SHP77 (cell line): ENCODE measurements at regions not wholly inside any gene's neighbourhood (a gene's known extent, or its start where the extent isn't known, plus 50 kb on each side); places are given as distances from the start of the nearest gene placed in this dataset.

ENCODE experiments used
- DNase-seq, 2 experiments: peaks; one replicate each; lab custom pipeline; 2025; lab: John Stamatoyannopoulos, UW

DNA sequence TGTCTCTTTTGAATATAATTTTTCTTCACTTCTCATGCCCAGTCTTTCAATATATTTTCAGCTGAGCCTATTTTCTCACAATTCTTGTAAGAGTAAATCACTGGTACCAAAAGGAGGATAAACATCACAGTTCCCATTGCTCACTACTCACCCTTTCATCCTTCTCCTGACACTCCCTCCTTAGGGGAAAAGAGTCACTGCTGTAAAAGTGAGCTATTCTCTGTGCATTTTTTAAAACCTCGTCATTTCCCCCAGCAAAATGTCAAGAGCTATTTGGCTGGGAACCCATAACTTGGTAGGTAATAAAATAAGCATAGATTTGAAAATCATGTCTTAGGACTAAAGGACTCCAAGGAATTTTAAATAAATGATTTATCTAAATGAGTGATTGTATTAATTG is 340.1 kb upstream of the GYPC start:
- DNase-seq = no peak

- DNase-seq = no peak
These were observed 338.0 kb upstream of the GYPC start for GRCh38 chr2:126317790-126318431.

GRCh38 chr2:126322342-126322741 is 333.6 kb upstream of the GYPC start:
- no peak for DNase-seq

- peak in 1 of 2 experiments; percentile 14 for DNase-seq
These were observed 330.8 kb upstream of the GYPC start for GRCh38 chr2:126325202-126325601.

DNA sequence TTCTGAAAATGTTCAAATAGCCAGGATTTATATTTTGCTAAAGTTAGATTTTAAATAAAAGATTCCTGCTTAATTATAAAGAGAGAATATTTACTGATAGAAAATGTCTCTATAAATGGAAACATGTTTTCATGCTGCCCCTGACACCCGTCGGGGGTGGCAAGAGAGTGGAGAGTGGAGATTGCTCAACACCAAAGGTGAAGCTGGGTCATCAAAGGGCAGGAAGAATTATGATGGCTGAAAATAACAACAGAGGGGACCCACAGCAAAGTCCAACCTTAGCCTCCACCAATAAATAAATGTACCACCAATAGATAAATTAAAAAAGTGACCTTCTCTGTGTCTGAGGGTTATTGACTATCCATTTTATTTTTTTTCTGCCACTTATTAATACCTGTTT is 326.8 kb upstream of the GYPC start:
- DNase-seq = no peak

GRCh38 chr2:126342457-126342856 is 313.5 kb upstream of the GYPC start:
- no peak for DNase-seq

DNA sequence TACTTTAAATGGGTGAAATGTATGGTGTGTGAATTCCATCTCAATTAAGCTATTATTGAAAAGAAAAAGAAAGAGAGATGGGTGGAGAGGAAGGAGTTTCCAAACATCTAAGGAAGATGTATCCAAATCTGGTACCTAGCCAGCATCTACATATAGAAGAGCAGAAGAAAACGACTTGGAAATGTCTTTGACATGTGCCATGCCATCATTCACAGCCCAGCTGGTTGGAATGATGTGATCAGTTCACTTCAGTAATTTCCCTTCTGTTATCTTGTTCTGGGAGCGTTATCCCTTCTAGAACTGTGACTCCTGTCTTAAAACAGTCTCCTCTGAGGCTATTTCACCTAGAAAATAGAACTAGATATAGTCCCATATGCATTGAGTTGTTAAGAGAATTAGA is 312.8 kb upstream of the GYPC start:
- DNase-seq = no peak

DNA sequence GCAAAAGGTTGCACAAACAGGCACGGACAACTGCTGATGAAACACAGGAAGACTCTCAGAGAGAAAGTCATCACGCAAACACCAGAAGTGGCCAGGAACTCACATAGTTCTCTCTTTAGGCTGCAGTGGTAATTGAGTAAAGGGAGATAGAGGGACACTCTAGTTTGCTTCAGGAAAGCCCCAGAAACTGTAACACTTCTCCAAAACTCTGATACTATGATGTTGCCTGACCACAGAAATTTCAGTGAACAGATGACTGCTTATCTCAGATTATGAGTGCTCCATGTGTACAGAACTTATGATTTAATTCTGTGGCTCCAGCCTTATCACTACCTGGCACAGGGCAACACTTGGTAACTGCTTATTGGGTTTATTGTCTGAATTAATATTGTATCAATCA is 311.5 kb upstream of the GYPC start:
- DNase-seq = no peak

DNA sequence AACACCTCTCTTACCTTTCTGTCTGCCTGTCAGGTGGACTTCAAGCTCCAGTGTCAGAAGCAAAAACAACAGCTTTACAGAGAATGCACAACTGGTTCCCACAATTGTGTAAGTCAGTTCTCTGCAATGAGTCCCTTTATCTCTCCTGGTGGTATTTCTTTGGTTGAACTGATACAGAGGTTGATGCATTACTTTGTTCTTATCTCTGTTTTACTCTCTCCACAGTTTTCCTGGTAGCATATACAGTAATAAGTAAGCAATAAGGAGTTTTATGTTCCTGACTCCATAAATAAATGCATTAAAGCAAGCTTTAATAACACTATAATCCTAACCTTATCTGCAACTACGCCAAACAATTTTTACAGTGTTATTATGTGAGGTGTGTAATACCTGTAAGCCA is 310.3 kb upstream of the GYPC start:
- no peak for DNase-seq

DNA sequence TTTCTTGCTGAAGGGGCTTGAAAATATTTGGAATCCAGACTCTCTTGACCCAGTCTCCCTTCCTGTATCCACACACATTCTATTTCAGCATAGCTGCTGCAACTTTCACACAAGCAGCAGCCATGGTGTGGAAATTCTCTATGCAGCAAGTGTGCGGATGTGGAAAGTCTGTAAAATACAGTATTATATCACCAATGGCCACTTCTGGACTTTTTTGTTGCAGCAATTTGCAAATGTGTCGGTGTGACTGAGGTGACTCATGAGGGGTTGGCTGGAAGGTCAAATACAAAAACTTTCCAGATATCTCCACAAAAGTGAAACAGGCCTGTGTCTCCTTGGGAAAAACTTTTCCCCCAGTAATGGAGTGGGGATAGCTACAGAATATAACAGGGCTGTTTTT is 299.3 kb upstream of the GYPC start:
- DNase-seq = no peak

DNA sequence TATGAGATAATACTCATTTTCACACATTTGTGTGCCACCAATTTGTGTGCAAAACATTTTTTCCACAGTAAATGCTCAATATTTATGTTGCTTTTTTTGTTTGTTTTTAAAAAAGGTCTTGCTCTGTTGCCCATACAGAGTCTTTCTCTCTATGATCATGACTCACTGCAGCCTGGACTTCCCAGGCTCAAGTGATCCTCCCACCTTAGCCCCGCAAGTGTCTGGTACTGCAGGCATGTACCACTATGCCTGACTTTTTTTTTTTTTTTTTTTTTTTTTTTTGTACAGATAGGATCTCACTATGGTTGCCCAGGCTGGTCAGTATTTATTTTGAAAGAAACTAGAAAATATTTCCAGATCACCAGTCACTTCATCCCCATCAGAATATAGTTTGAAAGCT is 297.8 kb upstream of the GYPC start:
- no peak for DNase-seq

- peak in 1 of 2 experiments; percentile 10 for DNase-seq
These were observed 296.5 kb upstream of the GYPC start for GRCh38 chr2:126359494-126359893.

- no peak for DNase-seq
These were observed 288.6 kb upstream of the GYPC start for GRCh38 chr2:126367361-126367760.

GRCh38 chr2:126368758-126369157 is 287.2 kb upstream of the GYPC start:
- no peak for DNase-seq

- no peak for DNase-seq
These were observed 285.8 kb upstream of the GYPC start for GRCh38 chr2:126370201-126370600.

- DNase-seq = no peak
These were observed 283.6 kb upstream of the GYPC start for GRCh38 chr2:126372406-126372805.

GRCh38 chr2:126378176-126378575 is 277.8 kb upstream of the GYPC start:
- no peak for DNase-seq

DNA sequence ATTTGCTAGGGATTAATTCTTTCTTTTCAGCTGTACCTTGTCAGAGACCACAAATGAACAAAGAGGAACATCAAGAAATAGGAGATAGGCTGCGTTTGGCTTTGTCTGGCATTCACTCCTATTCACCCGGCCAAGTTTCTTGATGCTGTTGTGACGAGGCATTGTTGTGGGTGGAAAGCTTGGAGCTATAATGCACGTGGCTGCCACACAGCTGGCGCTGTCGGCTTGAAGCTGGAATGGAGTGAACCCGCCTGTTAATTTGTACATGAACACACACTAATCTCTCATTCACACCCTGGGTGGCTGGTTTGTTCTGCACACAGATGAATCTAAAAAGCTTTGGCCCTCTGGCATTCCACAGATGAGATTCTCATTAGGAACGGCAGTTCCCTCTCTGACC is 274.9 kb upstream of the GYPC start:
- no peak for DNase-seq

DNA sequence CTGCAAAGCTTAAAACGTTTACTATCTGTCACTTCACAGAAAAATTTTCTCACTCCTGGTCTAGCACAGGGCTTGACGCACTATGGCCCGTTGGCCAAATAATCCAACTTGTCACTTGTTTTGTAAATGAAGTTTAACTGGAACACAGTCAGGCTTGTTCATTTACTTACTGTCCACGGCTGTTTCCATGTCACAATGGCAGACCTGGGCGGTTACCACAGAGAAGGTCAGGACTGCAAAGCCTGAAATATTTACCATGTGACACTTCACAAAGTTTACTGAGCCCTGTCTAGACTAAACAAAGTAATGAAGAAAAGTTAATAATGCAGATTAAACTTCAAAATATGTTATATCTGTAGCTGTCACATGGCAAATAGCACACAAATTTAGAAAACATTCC is 273.0 kb upstream of the GYPC start:
- no peak for DNase-seq

DNA sequence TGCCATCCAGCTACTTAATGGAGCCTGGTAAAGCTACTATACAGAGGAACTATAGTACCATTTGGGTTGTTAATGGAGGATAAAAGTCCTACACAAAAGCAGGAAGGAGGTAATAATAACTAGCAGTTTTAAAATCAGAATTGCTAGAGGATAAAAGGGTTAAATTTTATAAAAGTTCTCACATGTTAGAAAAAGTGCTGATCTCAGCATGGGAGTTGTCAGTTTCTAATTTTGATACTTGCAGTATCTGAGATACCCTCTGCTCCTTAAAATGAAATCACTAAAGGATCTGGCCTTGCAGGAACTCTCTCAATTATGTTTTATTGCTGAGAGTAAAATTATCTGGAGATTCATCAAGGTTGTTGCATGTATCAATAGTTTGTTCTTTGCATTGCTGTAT is 272.2 kb upstream of the GYPC start:
- DNase-seq = no peak

DNA sequence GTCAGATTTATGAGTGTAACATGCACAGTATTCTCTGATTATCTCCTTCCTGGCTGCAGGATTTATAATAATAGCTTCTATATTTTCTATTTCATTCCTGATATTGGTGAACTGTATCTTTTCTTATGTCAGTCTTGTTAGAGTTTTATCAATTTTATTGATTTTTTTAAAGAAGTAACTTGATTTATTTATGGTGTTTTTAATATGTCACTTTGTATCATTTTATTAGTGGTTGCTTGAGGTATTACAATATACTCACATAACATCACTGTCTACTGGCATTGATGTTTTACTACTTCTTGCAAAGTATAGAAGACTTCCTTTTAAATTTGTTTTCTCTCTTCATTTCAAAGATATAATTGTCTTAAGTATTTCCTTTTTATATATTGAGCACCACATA is 270.5 kb upstream of the GYPC start:
- no peak for DNase-seq

DNA sequence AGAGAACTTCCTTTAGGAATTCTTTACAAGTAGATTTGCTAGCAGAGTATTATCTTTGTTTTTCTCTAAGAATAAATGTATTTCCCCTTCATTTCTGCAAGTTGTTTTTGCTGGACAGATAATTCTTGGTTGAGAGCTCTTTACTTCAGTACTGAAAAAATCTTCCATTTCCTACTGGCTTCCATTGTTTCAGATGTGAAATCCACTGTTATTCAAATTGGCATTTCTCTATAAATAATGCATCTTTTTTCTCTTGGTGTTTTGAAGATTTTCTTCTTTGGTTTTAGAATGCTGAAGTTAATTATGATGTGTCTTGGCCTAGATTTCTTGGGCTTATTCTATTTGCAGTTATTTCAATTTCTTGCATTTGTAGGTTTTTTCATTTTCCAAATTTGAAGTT is 270.0 kb upstream of the GYPC start:
- no peak for DNase-seq

GRCh38 chr2:126389446-126389845 is 266.5 kb upstream of the GYPC start:
- DNase-seq = no peak

DNA sequence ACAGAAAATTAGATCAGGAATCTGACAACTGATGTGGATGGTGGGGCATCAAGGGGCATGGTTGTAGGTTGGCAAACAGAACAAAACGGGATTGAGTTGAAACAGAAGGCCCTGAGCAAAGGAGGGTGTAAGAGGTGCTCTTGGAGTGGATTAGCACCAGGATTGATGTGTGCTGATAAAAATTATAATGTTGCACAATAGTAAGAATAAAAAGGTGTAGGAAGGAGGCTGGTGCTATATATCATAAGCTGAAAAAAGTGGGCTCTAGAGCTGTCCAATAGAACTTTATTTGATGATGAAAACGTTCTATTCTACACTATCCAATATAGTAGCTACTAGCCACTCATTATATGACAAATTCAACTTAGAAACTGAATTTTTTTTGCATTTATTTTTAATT is 263.1 kb upstream of the GYPC start:
- DNase-seq = no peak

- DNase-seq = no peak
These were observed 257.0 kb upstream of the GYPC start for GRCh38 chr2:126399001-126399400.
